Amygdala (tissue), 56 donors: ENCODE measurements at regions not wholly inside any gene's neighbourhood (a gene's known extent, or its start where the extent isn't known, plus 50 kb on each side); places are given as distances from the start of the nearest gene placed in this dataset.
"Not testable (repeated sequence)": the region's sequence is repeated elsewhere in the genome, so short reads cannot be mapped to it uniquely, and the experiment has no call there.

ENCODE experiments used
- DNase-seq, 56 donors: peaks; one replicate each; lab custom pipeline; 2025; lab: John Stamatoyannopoulos, UW

- DNase-seq = no peak
These were observed 109.9 kb downstream of the METRNL start for GRCh38 chr17:83189044-83190003.

GRCh38 chr17:83190004-83190385 is 110.6 kb downstream of the METRNL start:
- no peak for DNase-seq

- DNase-seq = no peak
These were observed 111.4 kb downstream of the METRNL start for GRCh38 chr17:83190601-83191387.

- DNase-seq = no peak
These were observed 112.2 kb downstream of the METRNL start for GRCh38 chr17:83191388-83192160.

- DNase-seq = no peak
These were observed 112.9 kb downstream of the METRNL start for GRCh38 chr17:83192161-83192788.

GRCh38 chr17:83192789-83193335 is 113.5 kb downstream of the METRNL start:
- DNase-seq = not testable (repeated sequence)

- no peak for DNase-seq
These were observed 114.2 kb downstream of the METRNL start for GRCh38 chr17:83193336-83194185.

- peak in 1 of 56 donors; percentile 50 for DNase-seq
These were observed 114.8 kb downstream of the METRNL start for GRCh38 chr17:83194186-83194561.

GRCh38 chr17:83194761-83195329 is 115.4 kb downstream of the METRNL start:
- no peak for DNase-seq

- peak in 18 of 56 donors; percentile 4 to 74 (median 30) for DNase-seq
These were observed 116.1 kb downstream of the METRNL start for GRCh38 chr17:83195330-83196023.

- no peak for DNase-seq
These were observed 116.6 kb downstream of the METRNL start for GRCh38 chr17:83196024-83196365.

- DNase-seq = no peak
These were observed 117.0 kb downstream of the METRNL start for GRCh38 chr17:83196366-83196765.

GRCh38 chr17:83196973-83197880 is 117.8 kb downstream of the METRNL start:
- no peak for DNase-seq

GRCh38 chr17:83198366-83199341 is 119.2 kb downstream of the METRNL start:
- DNase-seq = no peak

- no peak for DNase-seq
These were observed 120.2 kb downstream of the METRNL start for GRCh38 chr17:83199500-83200201.
